Panc1 (cell line): ENCODE measurements at regions not wholly inside any gene's neighbourhood (a gene's known extent, or its start where the extent isn't known, plus 50 kb on each side); places are given as distances from the start of the nearest gene placed in this dataset.

Experiments used
- CTCF ChIP-seq: fragments of 450-650 bp; IDR thresholded peaks from 2 replicates; pipeline ENCODE4 v1.5.1; 2017; ENCODE audit warnings: mild to moderate bottlenecking
- POLR2AphosphoS5 ChIP-seq: IDR thresholded peaks from 2 replicates; pipeline ENCODE4 v1.6.1; 2012; ENCODE audit warnings: mild to moderate bottlenecking, low read depth, low read length, moderate library complexity
- REST ChIP-seq, 2 experiments: IDR thresholded peaks; 2 replicates each; pipeline ENCODE4 v1.6.1; 2011 to 2012; ENCODE audit warnings: low read depth in 2 of 2, control low read depth in 1 of 2, low read length in 1 of 2, mild to moderate bottlenecking in 1 of 2, moderate library complexity in 1 of 2; ENCODE audit not compliant: insufficient read depth in 1 of 2
- SIN3A ChIP-seq: IDR thresholded peaks from 2 replicates; pipeline ENCODE4 v1.6.1; 2012; ENCODE audit warnings: low read depth, mild to moderate bottlenecking, low read length, moderate library complexity, borderline replicate concordance; ENCODE audit not compliant: insufficient read depth
- TCF7L2 ChIP-seq: IDR thresholded peaks from 2 replicates; pipeline ENCODE4 v1.6.1; 2011; ENCODE audit warnings: mild to moderate bottlenecking, low read depth, low read length, inconsistent platforms

- no peak for TF ChIP-seq CTCF
- TF ChIP-seq SIN3A: no peak
- TF ChIP-seq POLR2AphosphoS5: no peak
- no peak for TF ChIP-seq REST (IDR thresholded peaks at IDR 0.05; ENCODE audit: insufficient read depth in 1 of 2, low read depth in 2 of 2, low read length in 1 of 2)
- TF ChIP-seq TCF7L2: no peak
Measured at GRCh38 chr6:85792254-85792653, 149.6 kb upstream of the SYNCRIP start.
